RWPE1 (cell line): ENCODE measurements at regions not wholly inside any gene's neighbourhood (a gene's known extent, or its start where the extent isn't known, plus 50 kb on each side); places are given as distances from the start of the nearest gene placed in this dataset.

ENCODE experiments used
- CTCF ChIA-PET: fragments of 350-600 bp; sonication (Branson Sonifier 250); formaldehyde crosslinking; extraction: SDS; loops from one replicate; lab custom pipeline; 2021; lab: Yijun Ruan, JAX
- POLR2A ChIA-PET: fragments of 400-600 bp; formaldehyde crosslinking; extraction: SDS; loops from one replicate; lab custom pipeline; 2020; ENCODE audit warnings: antibody characterized with exemption; ENCODE audit not compliant: low non-redundant PET; lab: Yijun Ruan, JAX
- DNase-seq: peaks from one replicate; pipeline ENCODE4 v3.0.0; 2012; ENCODE audit warnings: low spot score
- H3K27ac ChIP-seq: fragments of 450-650 bp; 2 replicates; pipeline ENCODE4 v1.5.1; 2017
- CTCF ChIP-seq: fragments of 450-650 bp; conservative IDR thresholded peaks from 2 replicates; pipeline ENCODE4 v1.5.1; 2017; ENCODE audit warnings: low read depth, mild to moderate bottlenecking

DNA sequence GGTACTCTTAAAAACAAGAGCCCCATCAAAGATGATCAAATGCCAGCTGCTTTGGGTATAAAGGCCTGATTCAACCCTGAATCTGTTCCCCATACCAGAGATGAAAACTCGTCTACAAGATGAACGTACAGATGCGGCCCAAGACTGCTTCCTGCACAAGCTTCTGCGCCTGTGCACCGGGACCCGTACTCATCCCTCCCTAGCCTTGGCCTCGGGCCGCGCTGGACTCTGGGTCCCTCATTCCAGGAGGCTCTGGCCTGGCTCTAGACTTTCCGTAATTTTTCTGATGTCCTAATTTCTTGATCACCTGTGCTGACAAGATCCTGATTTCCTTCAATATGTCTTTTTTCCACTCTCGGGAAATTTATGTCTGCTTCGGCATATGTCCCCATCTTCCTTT, 612.3 kb downstream of the BNC2 start:
- no peak for DNase-seq
- POLR2A ChIA-PET: no interaction called here
- CTCF ChIA-PET: no interaction called here
- no peak overlapping the region for H3K27ac ChIP-seq
- TF ChIP-seq CTCF: no peak

GRCh38 chr9:16258708-16259107, 611.8 kb downstream of the BNC2 start:
- TF ChIP-seq CTCF: no peak
- ChIA-PET POLR2A (no interaction called here), CTCF (no interaction called here)
- H3K27ac ChIP-seq: no peak overlapping the region
- DNase-seq: no peak

DNA sequence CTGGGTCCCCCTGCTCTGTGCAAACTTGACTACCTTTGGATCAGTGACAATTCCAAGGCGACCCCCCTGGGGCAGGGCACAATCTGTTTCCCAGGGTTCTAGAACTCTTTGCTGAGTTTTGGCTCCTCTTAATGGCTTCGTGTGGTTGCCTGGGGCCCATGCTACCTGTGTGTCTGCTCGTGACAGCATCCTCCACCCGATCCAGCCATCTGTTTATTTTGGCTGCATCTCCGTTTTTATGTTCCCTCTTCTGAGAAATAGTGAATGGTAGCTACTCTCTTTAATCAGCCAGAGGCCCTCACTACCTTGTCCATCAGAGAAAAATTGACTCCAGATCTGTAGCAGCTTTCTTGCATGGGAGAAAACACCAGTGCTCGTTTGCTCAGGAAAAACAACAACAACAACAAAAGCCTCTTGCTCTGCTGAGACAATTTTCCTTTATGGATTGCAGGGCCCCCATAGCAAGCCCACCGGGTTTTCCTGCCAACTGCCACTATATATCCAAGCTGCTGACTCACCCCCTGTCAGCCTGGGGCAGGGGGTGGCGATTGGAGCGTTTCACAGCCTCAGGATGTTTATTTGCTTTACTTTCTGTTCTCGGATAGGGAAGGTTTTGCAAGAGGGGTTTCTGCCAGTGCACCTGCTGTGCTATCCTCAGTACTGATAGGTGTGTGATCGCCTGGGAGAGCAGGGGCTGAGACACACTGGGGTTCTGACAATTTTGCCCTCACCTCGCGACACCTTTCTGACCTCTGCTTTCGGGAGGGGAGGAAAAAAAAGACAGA, 607.8 kb downstream of the BNC2 start:
- CTCF ChIA-PET: interaction anchor here (0.6 kb wide), 1 partner anchor 77 kb away, joined by 4 read pairs; no protein-coding TSS in a partner anchor
- no peak overlapping the region for H3K27ac ChIP-seq
- TF ChIP-seq CTCF: no peak
- POLR2A ChIA-PET: no interaction called here
- DNase-seq: no peak

DNA sequence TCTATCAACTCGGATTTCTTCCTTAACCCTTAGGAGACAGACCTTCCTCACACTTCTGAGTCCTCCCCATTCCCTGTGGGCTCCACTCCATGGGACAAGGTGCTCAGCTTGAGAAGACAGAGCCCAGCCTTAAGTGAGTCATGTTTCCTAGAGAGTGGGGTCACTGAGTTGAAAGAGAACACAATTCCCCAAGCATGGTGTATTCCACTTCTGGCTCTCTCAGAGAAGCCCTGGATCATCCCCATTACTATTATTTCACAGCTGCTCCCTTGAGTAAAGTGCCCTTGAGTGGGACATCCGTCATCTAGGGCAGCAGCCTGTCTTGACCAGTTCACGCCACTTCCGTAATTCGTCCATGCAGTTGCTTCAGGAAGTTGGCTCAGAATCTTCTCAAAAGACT, 604.8 kb downstream of the BNC2 start:
- H3K27ac ChIP-seq: no peak overlapping the region
- POLR2A ChIA-PET: no interaction called here
- TF ChIP-seq CTCF: no peak
- DNase-seq: peak; percentile 12
- CTCF ChIA-PET: interaction anchor here (0.7 kb wide), 1 partner anchor 85 kb away, joined by 3 read pairs; no protein-coding TSS in a partner anchor

DNA sequence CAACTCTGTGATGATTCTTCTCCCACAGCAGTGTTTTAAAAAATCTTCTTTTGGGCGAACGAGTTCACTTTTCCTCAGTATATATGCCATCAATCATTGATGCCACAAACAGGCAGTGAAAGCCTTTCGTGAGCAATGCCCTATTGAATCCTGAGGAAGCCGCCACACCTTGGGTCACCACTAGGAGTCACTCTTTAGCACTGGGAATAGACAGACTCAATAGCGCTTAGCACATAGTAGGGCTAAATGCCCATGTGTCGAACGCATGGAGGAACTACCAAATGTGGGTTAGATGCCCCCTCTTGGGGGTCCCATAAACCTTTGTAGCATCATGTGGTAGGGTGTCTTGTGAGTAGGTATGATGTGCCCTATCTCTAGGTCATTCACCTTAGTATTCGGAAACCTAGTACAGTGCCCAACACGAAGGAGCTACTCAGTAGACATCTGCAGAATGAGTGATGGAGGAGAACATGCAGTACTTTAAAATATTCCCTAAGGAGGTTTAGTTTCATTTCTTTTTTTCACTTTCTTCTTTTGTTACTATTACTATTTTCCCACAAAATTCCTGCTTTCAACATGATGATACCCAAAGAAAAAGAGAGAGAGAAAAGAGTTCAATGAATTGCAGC, 603.7 kb downstream of the BNC2 start:
- no peak; the same call in 1 of the 2 replicates for TF ChIP-seq CTCF
- no peak for DNase-seq
- POLR2A ChIA-PET: no interaction called here
- CTCF ChIA-PET: interaction anchor here (0.7 kb wide), 1 partner anchor 54 kb away, joined by 4 read pairs; no protein-coding TSS in a partner anchor
- H3K27ac ChIP-seq: no peak overlapping the region

DNA sequence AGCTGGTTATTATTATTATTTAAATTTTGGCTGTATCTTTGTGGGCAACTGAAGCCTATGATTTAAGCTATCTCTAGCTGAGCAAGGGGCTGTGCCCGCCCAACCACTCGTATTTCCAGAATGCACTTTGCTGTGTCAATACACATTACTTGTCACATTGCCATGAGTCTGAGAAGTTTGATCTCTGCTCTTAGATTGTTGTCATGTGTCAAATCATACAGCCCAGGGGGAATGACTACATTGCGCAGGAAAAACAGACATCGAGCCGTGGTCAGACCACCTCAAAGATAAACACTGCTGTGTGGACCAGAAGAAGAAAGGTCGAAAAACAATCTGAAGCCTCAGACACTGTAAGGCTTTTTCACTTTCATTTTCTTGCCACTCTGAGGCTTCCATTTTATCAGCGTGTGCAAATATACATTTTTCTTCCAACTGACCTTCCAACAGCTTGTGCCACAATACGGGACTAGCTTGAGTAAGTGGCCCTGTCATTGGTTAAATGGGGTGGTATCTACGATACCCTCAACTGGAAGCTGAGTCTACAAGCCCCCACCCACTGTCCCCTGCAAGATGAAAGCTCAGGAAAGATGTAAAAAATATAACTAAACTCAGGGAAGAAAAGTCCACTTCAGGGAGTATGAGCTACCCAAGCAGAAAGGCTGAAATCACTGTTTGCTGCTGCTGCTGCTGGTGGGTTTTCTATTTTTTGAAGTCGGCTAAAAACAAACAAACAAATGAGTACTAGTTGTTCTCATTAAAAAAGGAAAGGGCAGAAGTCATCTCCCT, 603.0 kb downstream of the BNC2 start:
- ChIA-PET CTCF (interaction anchor here (0.6 to 0.7 kb wide), 2 partner anchors 55 to 111 kb away, joined by 3 to 4 read pairs; no protein-coding TSS in a partner anchor), POLR2A (no interaction called here)
- H3K27ac ChIP-seq: no peak overlapping the region
- no peak for DNase-seq
- no peak for TF ChIP-seq CTCF
